ENCODE measurements at regions not wholly inside any gene's neighbourhood (a gene's known extent, or its start where the extent isn't known, plus 50 kb on each side); places are given as distances from the start of the nearest gene placed in this dataset.

- no peak for TF ChIP-seq CTCF (IDR thresholded peaks at IDR 0.05)
- TF ChIP-seq POLR2A (IDR thresholded peaks at IDR 0.05): no peak
These were observed 517.4 kb downstream of the TMEM135 start for GRCh38 chr11:87555101-87555500.

All from ovary (tissue), 3 donors.